Kidney (tissue), 13 donors: ENCODE measurements at regions not wholly inside any gene's neighbourhood (a gene's known extent, or its start where the extent isn't known, plus 50 kb on each side); places are given as distances from the start of the nearest gene placed in this dataset.

ENCODE experiments used
- DNase-seq, 5 donors: peaks; one replicate each; pipeline ENCODE4 v3.0.0-alpha.2; 2013 to 2020
- FAIRE-seq: peaks from 2 replicates; lab custom pipeline; 2012; peaks lifted over from hg19 to GRCh38; lab: Jason Lieb, UNC
- H3K27ac ChIP-seq, 2 donors: one replicate each; pipeline ENCODE4 v1.7.0; 2013; ENCODE audit warnings: low read depth in 2 of 2, low read length in 2 of 2, inconsistent platforms in 1 of 2
- H3K27me3 ChIP-seq: one replicate; pipeline ENCODE4 v1.7.1; 2013; ENCODE audit warnings: low read length, inconsistent platforms; ENCODE audit not compliant: control insufficient read depth, insufficient read depth
- H3K36me3 ChIP-seq, 3 donors: one replicate each; pipeline versions ENCODE4 v1.7.0 to v1.7.1; 2013; ENCODE audit warnings: low read length in 3 of 3, control low read depth in 1 of 3, inconsistent platforms in 1 of 3; ENCODE audit not compliant: insufficient read depth in 3 of 3, control insufficient read depth in 2 of 3
- H3K4me1 ChIP-seq, 3 donors: one replicate each; pipeline versions ENCODE4 v1.7.0 to v1.7.1; 2013; ENCODE audit warnings: low read length in 3 of 3, inconsistent platforms in 1 of 3, low read depth in 1 of 3; ENCODE audit not compliant: control insufficient read depth in 2 of 3, insufficient read depth in 2 of 3
- H3K4me3 ChIP-seq, 3 donors: one replicate each; pipeline versions ENCODE4 v1.7.0 to v1.8.1; 2013; ENCODE audit warnings: low read length in 3 of 3, control low read depth in 1 of 3, inconsistent platforms in 1 of 3
- H3K9ac ChIP-seq, 3 donors: one replicate each; pipeline versions ENCODE4 v1.7.0 to v1.7.1; 2013; ENCODE audit warnings: low read length in 3 of 3, control low read depth in 1 of 3, inconsistent platforms in 1 of 3
- H3K9me3 ChIP-seq, 3 donors: one replicate each; pipeline versions ENCODE4 v1.7.0 to v1.7.1; 2013; ENCODE audit warnings: low read length in 3 of 3, control low read depth in 1 of 3, inconsistent platforms in 1 of 3; ENCODE audit not compliant: control insufficient read depth in 2 of 3, insufficient read depth in 1 of 3
- CTCF ChIP-seq: IDR thresholded peaks from 3 replicates; pipeline ENCODE4 v1.5.1; 2012; ENCODE audit warnings: mild to moderate bottlenecking, moderate library complexity, borderline replicate concordance; ENCODE audit not compliant: insufficient read depth; ENCODE audit errors: extremely low read depth
- intact Hi-C: fragments of 100-400 bp; cut with DNase I; formaldehyde crosslinking; loops from one replicate; pipeline ENCODE4 v1.11.1; 2022
- donor health status: control.
- donor health status: control.
- donor health status: control.
- donor health status: control.
- donor health status: control.
- donor health status: DM: yes; HTN: yes; CAD: no.
- donor health status: Normal renal cell carcinoma (clear cell type).

- Histone ChIP-seq H3K36me3 (no peaks in the 10 kb centered on the region), H3K9me3 (no peaks in the 10 kb centered on the region), H3K27me3 (no peaks in the 10 kb centered on the region), H3K27ac (no peak overlapping the region), H3K9ac (no peak overlapping the region), H3K4me1 (no peaks in the 10 kb centered on the region), H3K4me3 (no peak overlapping the region)
- no peak for TF ChIP-seq CTCF
- DNase-seq (no peak), FAIRE-seq (no peak)
- intact Hi-C loops = no loop called here
Observed at GRCh38 chr4:173932701-173933100, 350.8 kb downstream of the FBXO8 start.

GRCh38 chr4:173930329-173930967 is 353.0 kb downstream of the FBXO8 start:
- no peak for TF ChIP-seq CTCF
- Histone ChIP-seq H3K27me3 (no peaks in the 10 kb centered on the region), H3K9ac (no peak overlapping the region), H3K4me1 (no peaks in the 10 kb centered on the region), H3K4me3 (no peak overlapping the region), H3K27ac (no peak overlapping the region), H3K9me3 (no peaks in the 10 kb centered on the region), H3K36me3 (no peaks in the 10 kb centered on the region)
- FAIRE-seq (no peak), DNase-seq (no peak)
- intact Hi-C loops = no loop called here

GRCh38 chr4:173929921-173930320 is 353.5 kb downstream of the FBXO8 start:
- Histone ChIP-seq H3K9ac (no peak overlapping the region), H3K27ac (no peak overlapping the region), H3K27me3 (no peaks in the 10 kb centered on the region), H3K9me3 (no peaks in the 10 kb centered on the region), H3K4me1 (no peaks in the 10 kb centered on the region), H3K36me3 (no peaks in the 10 kb centered on the region), H3K4me3 (no peak overlapping the region)
- FAIRE-seq (no peak), DNase-seq (no peak)
- TF ChIP-seq CTCF = no peak
- intact Hi-C loops = no loop called here

- intact Hi-C loops = no loop called here
- Histone ChIP-seq H3K4me1 (no peaks in the 10 kb centered on the region), H3K27ac (no peak overlapping the region), H3K4me3 (no peak overlapping the region), H3K27me3 (no peaks in the 10 kb centered on the region), H3K9ac (no peak overlapping the region), H3K9me3 (no peaks in the 10 kb centered on the region), H3K36me3 (no peaks in the 10 kb centered on the region)
- FAIRE-seq = no peak
- DNase-seq = peak in 3 of 5 donors; percentile 17 to 54 (median 51)
- TF ChIP-seq CTCF = no peak
Observed at GRCh38 chr4:173924561-173924960, 358.9 kb downstream of the FBXO8 start.
